GDM1 (cell line): ENCODE measurements at regions not wholly inside any gene's neighbourhood (a gene's known extent, or its start where the extent isn't known, plus 50 kb on each side); places are given as distances from the start of the nearest gene placed in this dataset.

Experiments
- DNase-seq: peaks from one replicate; lab custom pipeline; 2025; lab: John Stamatoyannopoulos, UW

DNA sequence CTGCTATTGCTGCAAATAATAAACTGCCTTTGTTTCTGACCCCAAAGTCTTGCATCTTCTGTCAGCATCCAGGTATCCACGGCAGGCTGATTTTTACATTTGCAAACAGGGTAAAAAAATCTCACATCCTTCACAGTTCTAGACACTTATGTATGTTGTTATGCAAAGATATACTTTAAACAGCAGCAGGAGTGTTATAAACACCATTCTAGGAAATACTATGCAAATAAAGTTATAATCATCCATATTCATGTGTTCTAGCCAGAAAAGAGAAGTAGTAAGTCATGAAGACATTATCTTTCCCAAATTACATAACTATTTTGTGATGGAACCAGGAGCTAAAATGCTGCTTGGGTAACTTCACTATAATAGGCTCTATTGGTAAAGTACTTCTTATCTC lies 534.2 kb downstream of the LTN1 start:
- DNase-seq, result no peak

DNA sequence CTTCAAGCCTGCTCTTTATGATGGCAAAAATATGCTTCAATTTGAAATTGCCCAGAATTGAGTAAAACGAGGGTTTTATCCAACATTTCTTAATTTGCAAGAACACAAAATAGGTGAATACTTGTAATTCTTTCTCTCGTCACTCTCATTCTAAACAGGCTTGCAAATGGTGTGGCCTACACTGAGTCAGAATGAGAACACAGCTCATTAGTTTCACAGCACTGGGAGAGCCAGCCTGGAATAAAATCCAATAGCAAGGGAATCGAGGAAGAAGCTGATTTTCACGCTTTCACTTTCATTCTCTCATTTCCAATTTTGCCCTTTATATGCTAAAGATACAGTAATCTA lies 537.5 kb downstream of the LTN1 start:
- no peak for DNase-seq

- no peak for DNase-seq
Observed at GRCh38 chr21:28454564-28455252, 538.0 kb downstream of the LTN1 start.

DNA sequence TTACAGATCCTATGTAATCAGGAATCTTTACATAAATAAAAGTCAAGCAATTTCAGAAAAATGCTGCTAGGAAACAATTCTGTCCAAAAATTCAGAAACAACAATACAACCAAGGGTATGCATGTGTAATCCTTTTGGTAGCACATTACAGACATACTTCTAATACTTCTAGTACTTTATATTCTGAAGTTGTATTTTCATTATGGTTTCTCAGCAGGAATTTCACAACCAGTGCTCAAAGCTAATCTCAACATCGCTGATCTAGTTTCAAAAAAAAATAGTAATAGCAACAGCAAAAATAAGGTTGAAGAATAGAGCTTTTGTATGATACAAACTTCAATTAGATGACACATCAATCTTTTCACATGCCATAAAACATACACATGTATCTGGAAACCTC lies 545.2 kb downstream of the LTN1 start:
- DNase-seq, result no peak

GRCh38 chr21:28445141-28445830 lies 547.4 kb downstream of the LTN1 start:
- no peak for DNase-seq

DNA sequence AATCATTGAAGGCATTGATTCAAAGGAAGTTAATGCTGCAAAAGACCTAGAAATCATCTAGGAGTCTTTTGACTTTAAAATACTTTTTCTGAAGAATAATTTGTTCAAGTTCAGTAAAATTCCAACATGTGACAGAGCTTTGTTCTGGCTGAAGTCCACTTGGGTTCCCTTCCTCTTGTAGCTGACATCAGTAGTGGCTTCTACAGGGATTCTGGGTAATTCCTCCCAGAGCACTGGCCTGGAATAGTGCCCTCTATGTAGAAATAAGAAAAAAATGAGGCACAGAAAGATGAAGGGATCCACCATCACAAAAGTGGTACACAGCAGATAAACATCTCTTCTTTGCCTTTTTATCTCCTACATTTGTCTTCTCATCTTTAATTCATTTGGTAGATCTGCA lies 548.1 kb downstream of the LTN1 start:
- no peak for DNase-seq

GRCh38 chr21:28444111-28444510 lies 548.6 kb downstream of the LTN1 start:
- DNase-seq, result no peak

- DNase-seq, result no peak
Observed at GRCh38 chr21:28442624-28443023, 550.1 kb downstream of the LTN1 start.

GRCh38 chr21:28442085-28442484 lies 550.6 kb downstream of the LTN1 start:
- no peak for DNase-seq

DNA sequence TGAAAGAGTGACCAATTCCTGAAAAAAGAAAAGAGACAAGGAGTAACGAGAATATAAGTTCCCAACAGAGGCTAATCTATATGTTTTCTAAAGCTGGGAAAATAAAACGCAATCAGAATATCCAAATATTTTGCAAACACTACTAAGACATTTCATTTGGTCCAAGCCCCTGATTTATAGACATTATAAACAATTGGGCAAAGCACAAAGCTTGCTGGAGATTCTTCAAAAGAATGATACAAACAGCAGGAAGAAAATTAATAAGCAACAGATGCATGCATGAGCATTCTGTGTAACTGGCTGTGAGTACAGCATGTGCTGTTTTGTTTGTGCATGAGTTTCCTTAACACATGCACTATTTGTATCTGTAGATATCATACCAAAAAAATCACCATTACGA lies 552.9 kb downstream of the LTN1 start:
- DNase-seq, result no peak

DNA sequence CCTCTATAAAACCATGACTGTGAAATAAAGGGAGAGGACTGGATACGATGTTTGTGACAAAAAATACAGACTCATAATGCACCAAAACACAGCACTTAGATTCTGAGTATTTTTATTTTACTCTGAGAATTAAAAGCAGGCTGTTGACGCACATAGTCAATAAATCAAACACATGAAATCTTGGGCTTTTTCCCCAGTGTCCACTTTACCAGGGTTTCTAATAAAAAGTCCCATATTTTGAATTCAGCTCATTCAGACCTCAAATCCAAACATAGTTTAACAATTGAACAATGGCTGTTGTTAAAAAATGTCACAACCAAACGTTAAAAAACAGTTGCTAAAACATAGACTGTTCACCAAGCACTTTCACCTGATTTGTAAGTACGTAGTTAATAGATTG lies 553.4 kb downstream of the LTN1 start:
- DNase-seq, result no peak

GRCh38 chr21:28437061-28437460 lies 555.6 kb downstream of the LTN1 start:
- no peak for DNase-seq

DNA sequence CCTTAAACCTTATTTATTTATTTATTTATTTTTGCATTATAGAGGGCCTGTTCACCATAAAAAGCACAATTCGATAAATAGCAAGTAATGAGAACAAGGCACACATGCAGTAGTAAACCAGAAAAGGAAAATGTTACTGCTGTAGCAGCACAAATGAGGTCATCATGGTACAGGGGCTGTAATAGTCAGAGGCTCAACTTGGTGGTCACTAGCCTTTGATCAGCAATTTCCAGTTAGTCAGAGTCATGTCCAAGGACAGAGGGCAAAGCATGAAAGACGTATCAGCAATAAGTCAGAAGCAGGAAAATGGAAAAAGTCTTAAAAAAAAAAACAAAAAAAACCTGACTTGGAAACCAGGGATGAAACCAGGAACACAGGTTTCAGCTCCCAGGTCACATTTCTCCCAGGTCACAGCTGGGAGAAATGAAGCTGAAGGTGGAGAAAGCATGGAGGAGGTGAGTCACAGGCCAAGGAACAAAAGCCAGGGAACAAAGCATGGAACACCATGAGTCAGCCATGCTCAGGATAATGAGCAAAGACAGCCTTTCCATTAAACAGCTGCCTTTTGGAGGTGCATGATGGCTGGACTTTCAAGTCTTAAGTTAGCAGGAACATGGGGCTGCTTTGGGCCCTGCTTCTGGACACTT lies 556.3 kb downstream of the LTN1 start:
- DNase-seq, result no peak

- DNase-seq, result no peak
Observed at GRCh38 chr21:28431527-28432200, 561.0 kb downstream of the LTN1 start.

DNA sequence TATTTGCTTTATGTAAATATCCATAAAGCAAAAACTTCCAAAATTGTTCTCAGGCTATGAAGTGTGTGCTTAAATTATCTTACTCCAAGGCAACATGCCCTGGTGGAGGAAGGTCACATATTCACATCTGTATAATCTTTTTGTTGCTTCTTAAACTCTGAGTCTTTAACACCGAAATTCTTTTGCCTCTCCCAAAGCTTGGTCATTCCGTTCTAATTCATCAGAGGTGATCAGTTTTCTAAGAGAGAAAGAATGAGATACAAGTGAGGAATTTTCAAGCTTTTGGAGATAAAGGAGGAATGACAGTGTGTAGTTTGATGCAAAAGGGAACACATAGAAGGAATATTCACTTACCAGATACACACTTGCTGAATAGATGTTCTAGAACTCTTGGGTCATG lies 561.7 kb downstream of the LTN1 start:
- DNase-seq, result no peak

GRCh38 chr21:28429161-28429560 lies 563.5 kb downstream of the LTN1 start:
- no peak for DNase-seq

DNA sequence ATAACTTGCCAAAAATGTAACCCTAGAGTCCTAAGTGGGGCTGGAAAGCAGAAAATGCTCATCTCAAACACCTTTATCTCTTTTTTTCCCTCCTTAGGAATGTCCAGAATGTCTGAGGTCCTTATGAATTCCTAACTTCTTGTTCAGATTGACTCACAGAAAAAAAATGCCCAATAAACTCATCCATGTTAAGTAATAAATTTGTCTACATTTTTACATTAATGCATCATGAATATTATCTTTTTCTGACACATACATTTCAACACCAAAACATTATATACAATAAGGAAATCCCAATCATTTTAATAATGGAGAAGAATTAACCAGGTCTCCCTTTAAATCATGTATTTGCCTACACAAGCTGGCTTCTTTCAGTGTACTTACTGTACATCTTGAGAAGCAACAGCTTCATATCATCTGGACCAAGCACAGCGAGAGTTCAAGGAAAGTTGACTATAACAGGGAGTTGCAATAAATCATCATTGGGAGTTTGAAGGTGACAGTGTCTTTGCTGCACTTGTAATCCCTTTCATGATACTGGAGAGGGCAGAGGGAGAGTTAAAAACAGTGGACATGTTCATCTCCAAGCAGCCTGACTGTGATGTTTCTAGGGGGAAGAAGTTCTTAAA lies 565.2 kb downstream of the LTN1 start:
- DNase-seq, result no peak

DNA sequence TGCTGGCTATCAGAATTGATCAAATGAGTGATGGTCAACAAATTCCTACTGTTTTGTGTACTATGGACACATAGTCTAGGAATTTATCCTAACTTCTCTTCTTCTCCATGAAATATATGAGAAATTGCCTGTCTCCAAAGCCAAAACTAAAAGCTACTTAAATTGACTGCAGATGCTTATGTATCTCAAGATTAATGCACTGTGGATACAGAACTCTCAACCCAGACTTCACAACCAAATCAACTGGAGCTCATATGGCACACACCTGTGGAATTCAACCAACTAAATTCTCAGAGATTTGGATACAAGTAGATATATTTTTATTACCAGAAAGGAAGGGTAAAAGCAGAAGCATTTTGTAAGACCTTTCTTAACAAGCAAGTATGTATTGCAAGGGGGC lies 566.1 kb downstream of the LTN1 start:
- no peak for DNase-seq

GRCh38 chr21:28423521-28424190 lies 569.0 kb downstream of the LTN1 start:
- no peak for DNase-seq

DNA sequence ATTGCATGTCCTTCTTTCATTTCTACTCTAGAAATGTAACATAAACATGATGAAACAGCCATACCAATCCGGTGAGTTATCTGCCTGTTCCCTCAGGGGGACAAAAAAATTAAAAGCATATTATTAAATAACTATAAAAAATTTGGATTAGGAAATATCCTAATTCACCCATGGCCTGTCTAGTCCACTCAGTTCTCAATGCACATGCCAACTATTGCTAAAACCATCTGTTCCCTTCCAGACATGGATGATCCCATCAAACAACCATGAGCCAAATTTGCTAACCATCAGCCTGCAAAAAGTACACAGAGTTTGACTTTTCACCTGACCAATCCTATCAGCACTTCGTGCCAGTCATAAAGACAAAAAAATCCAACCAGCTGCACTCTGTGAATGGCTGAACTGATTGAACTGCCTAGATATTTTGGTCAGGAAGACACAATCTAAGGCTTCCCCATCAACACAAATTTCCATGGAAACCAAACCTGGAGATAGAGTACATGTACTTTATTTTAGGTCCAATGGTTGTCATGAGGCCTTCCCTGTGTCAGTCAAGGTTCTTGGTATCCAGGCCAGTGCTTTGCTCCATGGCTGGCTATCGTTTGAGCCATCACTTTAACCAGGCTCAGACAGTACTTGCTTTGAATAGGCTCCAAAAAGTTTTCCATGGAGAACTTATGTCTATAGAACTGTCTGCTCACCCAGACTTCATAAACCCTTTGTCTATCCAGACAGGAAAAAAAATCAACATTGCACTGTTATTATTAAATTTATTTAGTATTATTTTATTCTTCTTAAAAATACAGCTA lies 570.8 kb downstream of the LTN1 start:
- no peak for DNase-seq

- DNase-seq, result no peak
Observed at GRCh38 chr21:28419811-28420210, 572.9 kb downstream of the LTN1 start.
